ENCODE measurements at regions not wholly inside any gene's neighbourhood (a gene's known extent, or its start where the extent isn't known, plus 50 kb on each side); places are given as distances from the start of the nearest gene placed in this dataset.
A peak's percentile ranks its signal among the peaks of the same experiment; 100 is the strongest.

DNA sequence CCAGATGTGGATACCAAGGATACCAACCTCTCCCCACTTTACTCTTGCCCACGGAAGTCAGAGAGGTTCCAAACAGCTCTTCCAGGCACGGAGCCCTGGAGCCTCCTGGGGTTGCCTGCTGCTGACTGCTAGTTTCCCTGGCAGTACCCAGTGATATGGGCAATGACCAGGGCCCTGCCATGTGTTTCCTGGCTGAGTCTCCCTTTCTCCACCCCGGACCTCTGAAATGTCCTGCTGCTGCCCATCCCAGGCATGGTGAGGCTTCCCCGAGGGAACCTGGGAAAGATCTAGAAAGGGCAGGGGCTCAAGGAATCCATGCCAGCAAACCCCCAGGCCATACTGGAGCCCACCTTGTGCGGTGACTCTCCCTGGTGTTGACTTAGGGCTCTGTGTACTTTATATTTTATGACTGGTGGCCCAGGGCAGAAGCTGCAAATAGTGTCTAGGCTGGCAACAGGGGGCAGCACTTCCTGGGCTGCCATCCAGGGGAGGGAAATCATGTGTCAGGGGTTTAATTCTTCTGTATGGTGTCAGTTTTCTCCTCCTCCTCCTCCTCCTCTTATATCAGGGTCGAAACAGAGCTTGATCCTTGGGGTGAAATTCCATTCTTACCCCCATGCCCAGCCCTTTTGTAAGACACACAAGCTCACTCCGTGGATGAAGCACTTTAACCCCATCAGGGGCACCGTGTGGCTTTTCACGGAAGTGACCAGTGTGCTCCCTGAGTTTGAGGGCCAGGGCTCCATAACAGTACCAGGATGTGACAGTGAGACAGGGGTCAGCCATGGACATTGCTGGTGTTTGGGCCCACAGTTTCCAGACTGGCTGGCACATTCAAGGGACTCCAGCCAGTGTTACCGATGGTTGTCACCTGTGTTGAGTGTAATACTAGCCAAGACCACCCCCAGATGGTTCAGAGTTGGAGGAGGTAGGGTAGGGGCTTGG lies 62.4 kb upstream of the GDF10 start:
- DNase-seq: no peak

- no peak for DNase-seq
Observed at GRCh38 chr10:47238331-47239095, 61.5 kb upstream of the GDF10 start.

- DNase-seq: no peak
Observed at GRCh38 chr10:47239211-47239610, 60.8 kb upstream of the GDF10 start.

DNA sequence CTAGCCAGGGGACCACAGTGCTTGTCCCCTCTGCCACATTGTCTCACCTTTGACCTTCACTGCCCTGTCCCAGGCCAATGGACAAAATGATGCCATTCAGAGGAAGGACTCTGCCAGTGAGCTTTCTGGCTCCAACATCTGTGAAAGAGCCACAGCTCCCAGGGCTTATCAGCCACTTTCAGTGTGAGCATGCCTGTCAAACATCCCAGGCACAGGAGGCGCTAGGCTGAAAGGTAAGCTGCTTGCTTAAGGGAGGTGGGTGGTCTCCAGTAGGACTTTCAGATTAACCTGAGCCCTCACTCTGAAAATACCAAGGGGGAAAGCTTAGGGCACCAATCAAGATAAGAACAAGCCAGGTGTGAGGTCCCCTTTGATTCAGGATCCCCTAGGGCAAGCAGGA lies 59.8 kb upstream of the GDF10 start:
- no peak for DNase-seq

DNA sequence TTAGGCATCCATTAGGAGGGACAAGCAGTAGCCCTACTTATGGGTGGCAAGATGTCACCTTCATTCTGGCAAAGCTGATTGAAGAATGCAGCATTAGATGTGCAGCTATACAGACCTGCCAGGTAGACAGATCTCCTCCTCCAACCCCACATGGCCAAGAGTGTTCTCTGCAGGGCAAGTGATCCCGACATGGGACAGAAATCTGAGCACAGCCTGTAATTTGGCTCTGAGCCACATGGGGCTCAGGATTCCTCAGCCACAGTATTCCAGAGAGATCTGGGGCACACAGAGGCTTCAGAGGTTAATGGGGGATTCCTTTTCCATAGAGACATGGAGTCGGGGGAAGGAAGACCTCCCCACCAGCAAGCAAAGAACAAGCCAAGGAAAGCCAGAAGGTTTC lies 58.7 kb upstream of the GDF10 start:
- no peak for DNase-seq

DNA sequence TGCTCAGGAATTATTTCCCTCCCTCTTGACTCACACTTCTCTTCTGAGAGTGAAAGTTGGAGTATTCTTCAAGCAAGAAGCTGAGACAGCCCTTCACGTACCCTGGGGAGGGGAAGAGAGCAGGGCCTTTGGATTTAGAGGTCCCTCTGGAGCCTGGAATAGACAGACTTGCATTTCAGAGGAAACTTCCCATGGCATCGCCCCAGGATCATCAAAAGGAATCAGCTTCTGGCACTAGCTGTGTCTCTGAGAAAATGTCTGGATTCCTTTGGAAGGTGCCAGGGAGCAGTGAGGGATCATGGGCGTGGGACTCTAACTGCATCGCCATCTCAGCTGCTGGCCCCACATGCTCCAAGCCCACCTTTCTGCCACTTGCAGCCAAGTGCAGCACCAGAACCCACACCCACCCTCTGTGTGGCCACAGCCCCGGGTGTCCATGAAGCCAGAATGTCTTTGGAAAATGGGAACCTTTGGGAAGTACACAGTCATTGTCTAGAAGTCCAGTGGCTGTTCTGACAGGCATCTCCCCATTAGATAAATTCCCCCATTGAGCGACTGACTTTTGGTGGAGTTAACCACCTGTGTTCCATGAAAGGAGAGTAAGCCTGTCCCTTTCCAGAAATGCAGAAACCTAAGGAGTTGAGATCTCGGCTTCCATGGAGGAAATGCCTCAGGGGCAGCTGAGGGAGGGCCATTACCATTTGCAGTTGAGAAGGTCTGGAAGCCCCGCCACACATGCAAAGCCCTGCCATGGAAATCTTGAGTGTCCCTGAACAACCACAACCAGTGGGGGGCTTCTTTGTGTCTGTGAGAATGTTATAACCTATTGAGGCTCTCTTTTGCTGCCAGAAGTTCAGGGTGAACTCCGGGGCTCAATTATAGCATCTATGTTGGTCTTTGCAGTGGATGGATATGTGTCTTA lies 57.8 kb upstream of the GDF10 start:
- no peak for DNase-seq

DNA sequence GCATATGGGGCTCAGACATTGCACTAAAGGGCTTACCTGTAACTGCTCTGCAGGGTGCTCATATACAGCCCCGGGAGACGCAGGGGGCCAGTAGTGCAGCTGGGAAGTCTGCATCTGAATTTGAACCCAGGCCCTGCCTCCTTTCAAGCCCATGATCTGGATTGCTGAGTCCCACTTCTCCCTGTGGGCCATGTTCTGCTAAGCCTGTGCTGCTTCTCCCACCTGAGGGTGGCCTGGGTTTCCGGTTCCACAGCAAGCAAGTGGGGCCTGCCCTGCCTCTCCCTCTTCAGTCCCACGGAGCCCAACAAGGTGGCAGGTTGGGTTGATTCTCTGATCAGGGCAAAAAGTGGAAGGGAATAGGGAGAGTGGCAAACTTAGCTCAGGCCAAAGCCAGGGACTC lies 56.6 kb upstream of the GDF10 start:
- DNase-seq: no peak

DNA sequence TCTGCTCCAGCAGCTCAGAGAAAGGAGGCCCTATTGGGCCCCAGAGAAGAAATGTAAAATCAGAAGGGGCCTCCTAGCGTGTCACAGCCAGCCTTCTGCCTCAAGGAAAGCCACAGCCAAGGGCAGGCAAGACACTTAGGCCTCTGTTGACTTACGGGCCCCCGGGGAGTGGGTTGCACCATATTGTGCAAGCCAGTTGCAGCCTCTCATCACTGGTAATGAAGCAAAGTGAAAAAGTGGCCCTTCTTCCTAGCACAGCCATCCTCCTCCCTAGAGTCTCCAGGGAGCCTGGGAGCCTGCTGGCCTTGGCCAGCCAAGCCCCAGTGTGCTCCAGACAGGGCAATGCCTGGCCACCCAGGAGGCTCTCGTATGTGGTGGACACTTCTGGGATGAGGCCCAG lies 56.2 kb upstream of the GDF10 start:
- peak; percentile 57 for DNase-seq

DNA sequence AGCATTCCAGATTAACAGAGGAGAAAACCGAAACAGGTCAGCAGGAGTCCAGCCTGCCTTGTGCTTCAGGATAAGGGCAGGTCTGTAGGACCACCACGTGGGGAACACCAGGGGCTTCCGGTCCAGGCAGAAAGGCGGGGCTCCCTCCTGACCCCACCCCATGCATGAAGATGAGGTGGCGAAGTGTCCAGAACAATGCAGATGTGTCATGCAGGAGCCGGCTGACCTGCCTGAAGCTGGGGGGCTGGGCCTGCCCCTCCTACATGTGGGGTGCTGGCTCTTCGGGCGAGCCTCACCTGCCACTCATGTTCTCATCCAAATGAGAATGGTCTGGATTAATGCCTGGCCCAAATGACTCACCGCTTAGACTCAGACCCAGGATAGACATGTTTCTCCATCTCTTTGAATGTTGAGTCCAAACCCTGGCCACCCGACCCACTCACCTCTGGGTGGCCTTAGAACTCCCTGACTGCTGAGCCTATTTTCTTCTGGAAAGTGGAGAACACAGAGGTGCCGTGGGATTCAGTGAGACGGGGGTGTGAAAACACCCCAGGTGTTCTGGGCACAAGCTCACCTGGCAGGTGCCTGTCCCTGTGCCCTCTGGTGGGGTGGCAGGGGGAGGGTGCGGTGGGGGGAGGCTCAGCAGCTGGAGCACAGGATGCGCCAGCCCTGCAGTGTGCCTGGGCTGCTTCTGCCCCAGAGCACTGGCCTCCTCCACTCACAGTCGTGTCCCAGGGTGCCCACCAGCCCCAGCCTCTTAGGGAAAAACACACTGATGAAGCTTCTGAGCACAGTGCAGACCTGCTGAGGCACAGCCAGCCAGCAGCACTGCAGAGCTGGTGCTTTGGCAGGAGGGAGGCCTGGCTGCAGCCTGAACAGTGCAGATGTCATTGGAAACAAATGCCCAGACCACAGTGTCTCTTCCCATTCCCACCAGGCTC lies 55.2 kb upstream of the GDF10 start:
- no peak for DNase-seq

GRCh38 chr10:47245731-47246350 lies 54.2 kb upstream of the GDF10 start:
- DNase-seq: no peak

GRCh38 chr10:47246406-47247147 lies 53.4 kb upstream of the GDF10 start:
- no peak for DNase-seq

DNA sequence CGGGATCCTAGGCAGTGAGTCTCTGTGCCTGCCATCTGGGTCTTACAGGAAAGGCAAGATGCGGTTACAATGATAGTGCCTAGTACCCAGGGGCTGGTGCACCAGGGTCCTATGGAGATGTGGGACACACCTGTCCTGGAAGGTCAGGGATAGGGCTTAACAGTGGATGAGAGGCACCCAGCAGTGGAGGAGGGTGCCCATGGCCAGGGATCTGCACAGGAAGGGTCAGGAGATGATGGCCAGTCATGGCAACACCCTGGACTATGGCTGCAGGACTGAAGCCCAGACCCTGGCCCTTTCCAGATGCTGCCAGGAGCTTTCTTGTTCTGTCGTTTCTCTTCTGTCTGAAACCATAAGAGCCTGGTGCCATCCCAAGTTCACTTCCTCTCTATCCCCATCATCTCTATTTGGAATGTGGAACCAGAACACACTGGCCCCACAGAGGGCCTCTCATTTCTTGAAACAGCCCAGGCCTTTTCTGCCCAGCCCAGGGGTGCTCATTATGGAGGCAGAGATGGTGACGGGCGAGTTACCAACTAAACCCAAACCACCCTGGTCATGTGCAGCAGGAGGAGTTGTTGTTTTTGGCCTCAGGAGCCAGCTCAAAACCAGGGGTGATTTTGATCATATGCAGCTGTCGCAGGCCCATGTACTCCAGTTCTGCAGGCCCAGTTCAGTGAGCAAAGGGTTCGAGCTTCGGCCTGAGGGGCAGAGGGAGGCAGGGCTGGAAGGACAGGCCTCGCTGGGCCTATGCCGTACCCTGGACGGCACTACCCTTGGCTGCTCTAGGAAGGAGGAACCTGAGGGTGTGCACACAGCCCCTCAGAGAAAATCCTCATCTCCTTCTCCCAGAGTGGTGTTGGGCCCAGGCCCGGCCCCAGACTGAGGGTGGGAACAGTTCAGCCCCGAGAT lies 52.6 kb upstream of the GDF10 start:
- no peak for DNase-seq

- DNase-seq: no peak
Observed at GRCh38 chr10:47248386-47249090, 51.5 kb upstream of the GDF10 start.

DNA sequence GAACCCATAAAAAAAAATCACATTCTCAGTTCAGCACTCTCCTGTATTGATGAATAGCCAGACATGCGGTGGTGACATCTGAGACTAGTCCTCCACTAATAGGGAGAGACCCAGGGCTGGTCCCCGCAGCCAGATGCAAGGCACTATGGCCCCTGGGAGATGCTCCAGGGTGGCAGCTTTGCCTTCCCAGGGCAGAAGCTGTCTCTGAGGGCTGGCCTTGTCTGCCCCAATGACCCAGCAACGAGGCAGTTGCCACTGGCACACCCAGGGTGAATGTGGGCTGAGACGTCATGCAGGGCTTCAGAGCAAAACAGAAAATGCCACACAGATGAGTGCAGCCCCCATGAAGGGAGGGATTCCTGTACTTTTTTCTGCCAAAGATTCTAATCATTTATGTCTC lies 50.1 kb upstream of the GDF10 start:
- no peak for DNase-seq
